ENCODE measurements at regions not wholly inside any gene's neighbourhood (a gene's known extent, or its start where the extent isn't known, plus 50 kb on each side); places are given as distances from the start of the nearest gene placed in this dataset.

DNA sequence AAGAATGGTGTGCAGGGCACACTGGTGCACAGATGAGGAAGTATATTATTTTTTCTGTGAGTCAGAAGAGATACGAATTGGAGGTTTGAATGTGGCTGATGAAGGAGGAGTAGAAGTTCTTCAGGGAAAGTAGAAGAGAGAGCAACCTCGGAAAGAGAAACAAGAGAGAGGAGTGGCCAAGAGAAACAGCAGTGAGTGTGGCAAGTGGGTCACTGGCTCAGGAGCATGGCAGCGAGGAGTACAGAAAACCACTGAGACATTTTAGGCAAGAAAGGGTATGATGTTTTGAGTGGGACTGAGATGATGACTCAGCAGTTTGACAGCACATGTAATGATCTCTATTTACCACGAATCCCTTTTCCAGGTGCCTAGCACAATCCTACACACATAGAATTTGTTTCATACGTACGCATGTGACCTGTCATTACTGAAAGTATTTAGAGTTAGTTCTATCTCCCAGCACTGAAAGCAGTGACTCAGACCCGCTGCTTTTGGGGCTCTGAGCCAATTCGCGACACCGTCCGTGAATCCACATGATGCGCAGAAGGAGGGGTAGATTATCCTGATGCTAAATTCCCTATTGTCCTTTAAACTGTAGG, 915.4 kb downstream of the DCDC2C start:
- Histone ChIP-seq H3K9ac (ENCODE audit: insufficient read length, low read depth) (no peak overlapping the region), H3K9me3 (ENCODE audit: insufficient read depth, low read length) (no peaks in the 10 kb centered on the region), H3K4me1 (ENCODE audit: insufficient read depth, insufficient read length) (no peaks in the 10 kb centered on the region), H3K4me3 (ENCODE audit: insufficient read length, low read depth) (no peak overlapping the region), H3K27me3 (ENCODE audit: insufficient read depth, insufficient read length) (no peaks in the 10 kb centered on the region), H3K36me3 (ENCODE audit: insufficient read depth, insufficient read length, low read length) (no peaks in the 10 kb centered on the region)
- DNase-seq (ENCODE audit: low read depth, low spot score): no peak
- no peak for TF ChIP-seq ZNF274 (IDR thresholded peaks at IDR 0.05; ENCODE audit: low read depth, low read length)
- no peak for TF ChIP-seq YY1 (IDR thresholded peaks at IDR 0.05; ENCODE audit: insufficient read depth, insufficient read length)
- no peak for TF ChIP-seq SUZ12 (IDR thresholded peaks at IDR 0.05; ENCODE audit: extremely low read depth, insufficient read depth, insufficient read length)

GRCh38 chr2:4628998-4629501, 925.7 kb downstream of the DCDC2C start:
- Histone ChIP-seq H3K4me3 (ENCODE audit: insufficient read length, low read depth) (no peak overlapping the region), H3K9me3 (ENCODE audit: insufficient read depth, low read length) (no peaks in the 10 kb centered on the region), H3K27me3 (ENCODE audit: insufficient read depth, insufficient read length) (no peaks in the 10 kb centered on the region), H3K9ac (ENCODE audit: insufficient read length, low read depth) (no peak overlapping the region), H3K4me1 (ENCODE audit: insufficient read depth, insufficient read length) (no peaks in the 10 kb centered on the region), H3K36me3 (ENCODE audit: insufficient read depth, insufficient read length, low read length) (no peaks in the 10 kb centered on the region)
- TF ChIP-seq SUZ12 (IDR thresholded peaks at IDR 0.05; ENCODE audit: extremely low read depth, insufficient read depth, insufficient read length) (no peak), YY1 (IDR thresholded peaks at IDR 0.05; ENCODE audit: insufficient read depth, insufficient read length) (no peak), ZNF274 (IDR thresholded peaks at IDR 0.05; ENCODE audit: low read depth, low read length) (no peak)
- no peak for DNase-seq (ENCODE audit: low read depth, low spot score)

- H3K27me3 ChIP-seq (ENCODE audit: insufficient read depth, insufficient read length): no peaks in the 10 kb centered on the region
- no peaks in the 10 kb centered on the region for H3K9me3 ChIP-seq (ENCODE audit: insufficient read depth, low read length)
- no peak overlapping the region for H3K9ac ChIP-seq (ENCODE audit: insufficient read length, low read depth)
- no peak for TF ChIP-seq SUZ12 (IDR thresholded peaks at IDR 0.05; ENCODE audit: extremely low read depth, insufficient read depth, insufficient read length)
- TF ChIP-seq YY1 (IDR thresholded peaks at IDR 0.05; ENCODE audit: insufficient read depth, insufficient read length): no peak
- no peak for TF ChIP-seq ZNF274 (IDR thresholded peaks at IDR 0.05; ENCODE audit: low read depth, low read length)
- no peaks in the 10 kb centered on the region for H3K36me3 ChIP-seq (ENCODE audit: insufficient read depth, insufficient read length, low read length)
- H3K4me3 ChIP-seq (ENCODE audit: insufficient read length, low read depth): no peak overlapping the region
- H3K4me1 ChIP-seq (ENCODE audit: insufficient read depth, insufficient read length): no peaks in the 10 kb centered on the region
- DNase-seq (ENCODE audit: low read depth, low spot score): no peak
Observed at GRCh38 chr2:4635289-4635688, 931.9 kb downstream of the DCDC2C start.

DNA sequence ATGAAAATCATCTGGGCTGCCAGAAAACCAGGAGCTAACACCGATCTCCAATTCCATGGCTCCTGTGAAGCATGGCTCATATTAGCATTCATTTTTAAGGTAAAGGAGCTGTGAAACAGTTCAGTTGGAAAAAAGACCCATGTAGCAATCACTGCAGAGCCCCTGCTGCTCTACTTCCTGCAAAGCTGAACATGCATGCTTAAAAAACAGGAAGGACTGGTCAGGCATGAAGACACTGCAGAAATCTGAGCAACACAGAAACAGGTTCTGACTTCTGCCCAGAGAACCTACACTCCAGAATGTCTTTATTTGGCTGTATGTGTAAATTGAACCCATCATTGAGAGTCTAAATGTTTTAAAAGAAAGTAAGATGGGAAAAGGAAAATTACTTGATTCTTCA, 950.6 kb downstream of the DCDC2C start:
- Histone ChIP-seq H3K9ac (ENCODE audit: insufficient read length, low read depth) (no peak overlapping the region), H3K27me3 (ENCODE audit: insufficient read depth, insufficient read length) (no peaks in the 10 kb centered on the region), H3K4me1 (ENCODE audit: insufficient read depth, insufficient read length) (no peaks in the 10 kb centered on the region), H3K4me3 (ENCODE audit: insufficient read length, low read depth) (no peak overlapping the region), H3K9me3 (ENCODE audit: insufficient read depth, low read length) (no peaks in the 10 kb centered on the region), H3K36me3 (ENCODE audit: insufficient read depth, insufficient read length, low read length) (no peaks in the 10 kb centered on the region)
- no peak for DNase-seq (ENCODE audit: low read depth, low spot score)
- TF ChIP-seq YY1 (IDR thresholded peaks at IDR 0.05; ENCODE audit: insufficient read depth, insufficient read length) (no peak), ZNF274 (IDR thresholded peaks at IDR 0.05; ENCODE audit: low read depth, low read length) (no peak), SUZ12 (IDR thresholded peaks at IDR 0.05; ENCODE audit: extremely low read depth, insufficient read depth, insufficient read length) (no peak)

DNA sequence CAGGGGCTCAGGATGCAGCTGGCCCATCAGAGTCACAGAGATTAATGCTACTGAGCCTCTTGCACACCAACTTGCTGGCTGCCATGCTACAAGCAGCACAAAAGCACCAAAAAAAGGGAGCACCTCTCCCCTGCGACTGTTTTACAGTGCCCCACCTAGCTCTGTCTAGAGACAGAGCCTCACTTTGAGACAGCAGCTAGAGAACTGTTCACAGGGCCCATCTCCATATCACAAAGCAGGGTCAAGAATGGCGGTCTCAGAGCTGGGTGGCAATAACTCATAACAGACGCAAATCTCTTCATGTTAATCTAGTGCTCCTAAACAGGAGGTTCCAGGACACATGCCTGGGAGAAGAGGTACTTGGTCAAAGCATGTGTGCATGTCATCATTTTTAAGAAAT, 953.0 kb downstream of the DCDC2C start:
- DNase-seq (ENCODE audit: low read depth, low spot score): no peak
- Histone ChIP-seq H3K4me1 (ENCODE audit: insufficient read depth, insufficient read length) (no peaks in the 10 kb centered on the region), H3K4me3 (ENCODE audit: insufficient read length, low read depth) (no peak overlapping the region), H3K9ac (ENCODE audit: insufficient read length, low read depth) (no peak overlapping the region), H3K27me3 (ENCODE audit: insufficient read depth, insufficient read length) (no peaks in the 10 kb centered on the region), H3K36me3 (ENCODE audit: insufficient read depth, insufficient read length, low read length) (no peaks in the 10 kb centered on the region), H3K9me3 (ENCODE audit: insufficient read depth, low read length) (no peaks in the 10 kb centered on the region)
- no peak for TF ChIP-seq ZNF274 (IDR thresholded peaks at IDR 0.05; ENCODE audit: low read depth, low read length)
- TF ChIP-seq YY1 (IDR thresholded peaks at IDR 0.05; ENCODE audit: insufficient read depth, insufficient read length): no peak
- no peak for TF ChIP-seq SUZ12 (IDR thresholded peaks at IDR 0.05; ENCODE audit: extremely low read depth, insufficient read depth, insufficient read length)

DNA sequence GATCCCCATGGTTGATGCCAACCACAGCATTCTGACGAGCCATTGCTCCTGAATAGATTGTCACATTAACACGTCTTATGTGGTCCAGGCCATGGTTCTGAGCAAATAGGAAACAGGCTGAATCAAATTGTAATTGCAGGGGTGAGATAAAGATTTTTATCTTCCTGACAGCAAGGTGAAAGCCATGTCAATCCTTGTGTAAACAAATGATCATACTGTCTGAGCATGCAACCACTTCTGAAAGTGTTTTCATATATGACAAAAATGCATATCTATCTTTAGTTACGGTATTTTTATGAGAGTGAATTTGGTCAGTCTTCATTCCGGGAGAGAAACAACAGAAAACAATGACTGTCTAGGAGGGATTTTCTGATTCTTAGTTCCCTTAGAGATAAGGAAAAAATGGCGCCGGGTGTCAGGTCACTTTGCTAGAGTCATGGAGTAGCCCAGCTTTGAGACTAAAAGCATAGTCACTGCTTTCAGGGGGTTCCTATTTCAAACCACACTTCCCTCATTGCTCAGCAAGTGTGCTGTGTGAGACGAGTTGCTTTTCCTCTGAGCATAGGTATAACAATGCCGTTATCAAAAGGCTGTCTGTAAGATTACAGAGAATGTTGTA, 958.9 kb downstream of the DCDC2C start:
- Histone ChIP-seq H3K9ac (ENCODE audit: insufficient read length, low read depth) (no peak overlapping the region), H3K27me3 (ENCODE audit: insufficient read depth, insufficient read length) (no peaks in the 10 kb centered on the region), H3K4me1 (ENCODE audit: insufficient read depth, insufficient read length) (no peaks in the 10 kb centered on the region), H3K36me3 (ENCODE audit: insufficient read depth, insufficient read length, low read length) (no peaks in the 10 kb centered on the region), H3K4me3 (ENCODE audit: insufficient read length, low read depth) (no peak overlapping the region), H3K9me3 (ENCODE audit: insufficient read depth, low read length) (no peaks in the 10 kb centered on the region)
- no peak for DNase-seq (ENCODE audit: low read depth, low spot score)
- TF ChIP-seq ZNF274 (IDR thresholded peaks at IDR 0.05; ENCODE audit: low read depth, low read length): no peak
- no peak for TF ChIP-seq SUZ12 (IDR thresholded peaks at IDR 0.05; ENCODE audit: extremely low read depth, insufficient read depth, insufficient read length)
- TF ChIP-seq YY1 (IDR thresholded peaks at IDR 0.05; ENCODE audit: insufficient read depth, insufficient read length): no peak

GRCh38 chr2:4668381-4668780, 965.0 kb downstream of the DCDC2C start:
- Histone ChIP-seq H3K9ac (ENCODE audit: insufficient read length, low read depth) (no peak overlapping the region), H3K27me3 (ENCODE audit: insufficient read depth, insufficient read length) (no peaks in the 10 kb centered on the region), H3K9me3 (ENCODE audit: insufficient read depth, low read length) (peaks cover 4% of the 10 kb centered on the region; the same call in 1 of the 2 replicates), H3K4me3 (ENCODE audit: insufficient read length, low read depth) (no peak overlapping the region), H3K4me1 (ENCODE audit: insufficient read depth, insufficient read length) (no peaks in the 10 kb centered on the region), H3K36me3 (ENCODE audit: insufficient read depth, insufficient read length, low read length) (no peaks in the 10 kb centered on the region)
- DNase-seq (ENCODE audit: low read depth, low spot score): no peak
- TF ChIP-seq YY1 (IDR thresholded peaks at IDR 0.05; ENCODE audit: insufficient read depth, insufficient read length) (no peak), SUZ12 (IDR thresholded peaks at IDR 0.05; ENCODE audit: extremely low read depth, insufficient read depth, insufficient read length) (no peak), ZNF274 (IDR thresholded peaks at IDR 0.05; ENCODE audit: low read depth, low read length) (no peak)
